OCI-LY3 (cell line): ENCODE measurements at regions not wholly inside any gene's neighbourhood (a gene's known extent, or its start where the extent isn't known, plus 50 kb on each side); places are given as distances from the start of the nearest gene placed in this dataset.

Source experiments
- H2AFZ ChIP-seq: fragments of 200-600, 300-600 bp; shearing (Covaris generic); 2 replicates; pipeline ENCODE4 v1.6.0; 2014; ENCODE audit warnings: antibody characterized with exemption, low read depth, low read length
- H3K27ac ChIP-seq: fragments of 200-600, 300-600 bp; sonication (generic); 2 replicates; pipeline ENCODE4 v1.5.1; 2014; ENCODE audit warnings: mild to moderate bottlenecking, low read length, moderate library complexity, mixed read lengths
- H3K27me3 ChIP-seq: fragments of 200-600, 300-600 bp; sonication (generic); 2 replicates; pipeline ENCODE4 v1.6.1; 2014; ENCODE audit warnings: low read depth, low read length, mixed read lengths
- H3K36me3 ChIP-seq: fragments of 200-600, 300-600 bp; sonication (generic); replicated peaks from 2 replicates; pipeline ENCODE3; 2014; ENCODE audit warnings: low read depth, low read length, mixed read lengths
- H3K4me1 ChIP-seq: fragments of 300-600, 200-600 bp; sonication (generic); 2 replicates; pipeline ENCODE4 v1.6.1; 2014; ENCODE audit warnings: low read length, mixed read lengths
- H3K4me2 ChIP-seq: fragments of 200-600, 300-600 bp; sonication (generic); 2 replicates; pipeline ENCODE4 v1.6.1; 2014; ENCODE audit warnings: low read length, mixed read lengths
- H3K4me3 ChIP-seq: fragments of 300-600, 200-600 bp; sonication (generic); 2 replicates; pipeline ENCODE4 v1.5.1; 2014; ENCODE audit warnings: antibody characterized with exemption, mild to moderate bottlenecking, low read length, moderate library complexity
- H3K79me2 ChIP-seq: fragments of 300-600, 200-600 bp; shearing (Covaris generic); 2 replicates; pipeline ENCODE4 v1.6.1; 2014; ENCODE audit warnings: mild to moderate bottlenecking, low read length, mixed read lengths
- H3K9ac ChIP-seq: fragments of 300-600, 200-600 bp; shearing (Covaris generic); 2 replicates; pipeline ENCODE4 v1.6.0; 2014; ENCODE audit warnings: mild to moderate bottlenecking, low read length, moderate library complexity
- H3K9me3 ChIP-seq: fragments of 200-600, 300-600 bp; shearing (Covaris generic); 2 replicates; pipeline ENCODE4 v1.6.1; 2014; ENCODE audit warnings: low read length, mixed read lengths; ENCODE audit not compliant: insufficient read depth
- H4K20me1 ChIP-seq: fragments of 200-600, 300-600 bp; sonication (generic); 2 replicates; pipeline ENCODE4 v1.6.1; 2016; ENCODE audit warnings: low read length, mixed read lengths; ENCODE audit not compliant: insufficient read depth
- EZH2phosphoT487 ChIP-seq: fragments of 200-600 bp; shearing (Covaris generic); IDR thresholded peaks from 2 replicates; pipeline ENCODE4 v1.6.1; 2018; ENCODE audit warnings: antibody characterized with exemption, mixed run types, low read depth
- TF ChIP-seq, protein P1 (sequence below): fragments of 200-600, 300-600 bp; sonication (generic); IDR thresholded peaks from 2 replicates; pipeline ENCODE4 v1.5.1; 2014; ENCODE audit warnings: antibody characterized with exemption, low read length, low read depth

DNA sequence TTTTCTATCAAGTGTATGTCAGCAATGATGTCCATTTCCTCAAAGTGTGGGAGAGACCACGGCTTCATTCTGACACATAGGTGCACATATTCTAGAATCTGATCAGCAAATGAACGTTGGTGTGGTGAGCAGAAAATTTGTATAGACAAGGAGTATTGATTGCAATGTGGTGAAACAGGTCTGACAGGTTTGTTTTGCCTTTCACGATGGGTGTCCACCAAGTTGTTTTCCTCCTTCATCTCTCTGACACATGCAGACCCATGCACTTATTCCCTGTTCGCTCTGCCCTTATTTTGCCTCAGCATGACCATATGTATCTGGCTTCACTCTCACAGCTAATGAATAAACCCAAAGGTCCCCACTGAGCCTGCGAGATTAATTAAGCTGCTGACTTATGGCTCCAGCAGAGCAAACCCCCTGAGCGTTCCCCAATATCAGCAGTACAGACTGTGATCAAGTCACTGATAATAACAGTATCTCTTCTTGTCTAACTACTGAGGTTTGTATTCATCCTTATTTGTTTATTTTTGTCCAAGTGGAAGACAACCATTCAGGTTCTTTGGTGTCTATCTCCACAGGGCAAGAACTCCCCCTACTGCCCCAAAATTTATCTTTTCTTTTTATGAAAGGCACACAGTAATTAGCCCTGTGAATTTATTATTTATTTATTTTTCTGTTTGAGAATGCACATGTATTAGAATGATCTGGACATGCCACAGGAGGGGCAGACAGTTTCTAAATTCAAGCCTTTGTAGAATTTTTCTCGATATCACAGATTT, 178.3 kb upstream of the HSFY2 start:
- Histone ChIP-seq H3K4me2 (no peak overlapping the region), H3K9me3 (no peaks in the 10 kb centered on the region), H2AFZ (no peak overlapping the region), H3K79me2 (no peaks in the 10 kb centered on the region), H4K20me1 (no peaks in the 10 kb centered on the region), H3K27me3 (no peaks in the 10 kb centered on the region), H3K9ac (no peak overlapping the region), H3K36me3 (no peaks in the 10 kb centered on the region), H3K4me3 (no peak overlapping the region), H3K4me1 (peaks cover 7% of the 10 kb centered on the region; the same call in 1 of the 2 replicates), H3K27ac (no peak overlapping the region)
- TF ChIP-seq, protein P1, sequence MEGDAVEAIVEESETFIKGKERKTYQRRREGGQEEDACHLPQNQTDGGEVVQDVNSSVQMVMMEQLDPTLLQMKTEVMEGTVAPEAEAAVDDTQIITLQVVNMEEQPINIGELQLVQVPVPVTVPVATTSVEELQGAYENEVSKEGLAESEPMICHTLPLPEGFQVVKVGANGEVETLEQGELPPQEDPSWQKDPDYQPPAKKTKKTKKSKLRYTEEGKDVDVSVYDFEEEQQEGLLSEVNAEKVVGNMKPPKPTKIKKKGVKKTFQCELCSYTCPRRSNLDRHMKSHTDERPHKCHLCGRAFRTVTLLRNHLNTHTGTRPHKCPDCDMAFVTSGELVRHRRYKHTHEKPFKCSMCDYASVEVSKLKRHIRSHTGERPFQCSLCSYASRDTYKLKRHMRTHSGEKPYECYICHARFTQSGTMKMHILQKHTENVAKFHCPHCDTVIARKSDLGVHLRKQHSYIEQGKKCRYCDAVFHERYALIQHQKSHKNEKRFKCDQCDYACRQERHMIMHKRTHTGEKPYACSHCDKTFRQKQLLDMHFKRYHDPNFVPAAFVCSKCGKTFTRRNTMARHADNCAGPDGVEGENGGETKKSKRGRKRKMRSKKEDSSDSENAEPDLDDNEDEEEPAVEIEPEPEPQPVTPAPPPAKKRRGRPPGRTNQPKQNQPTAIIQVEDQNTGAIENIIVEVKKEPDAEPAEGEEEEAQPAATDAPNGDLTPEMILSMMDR, result peak; percentile 25; the same call in 1 of the 2 replicates
- TF ChIP-seq EZH2phosphoT487, result no peak

DNA sequence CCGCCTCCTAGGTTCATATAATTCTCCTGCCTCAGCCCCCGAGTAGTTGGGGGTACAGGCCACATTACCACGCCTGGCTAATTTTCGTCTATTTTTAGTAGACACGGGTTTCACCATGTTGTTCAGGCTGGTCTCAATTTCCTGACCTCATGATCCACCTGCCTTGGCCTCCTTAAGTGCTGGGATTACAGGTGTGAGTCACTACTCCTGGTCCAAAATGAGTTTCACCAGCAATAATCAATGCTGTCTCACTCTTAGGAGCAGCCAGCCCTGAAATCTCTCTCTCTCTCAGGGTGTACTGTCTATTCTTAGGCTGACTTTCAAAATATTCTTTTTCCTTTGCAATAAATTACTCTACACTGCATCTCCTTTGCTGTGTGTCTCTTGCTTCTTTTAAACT, 177.5 kb upstream of the HSFY2 start:
- H3K9me3 ChIP-seq, result no peaks in the 10 kb centered on the region
- TF ChIP-seq, protein P1, result no peak
- no peak for TF ChIP-seq EZH2phosphoT487
- H3K27ac ChIP-seq, result no peak overlapping the region

DNA sequence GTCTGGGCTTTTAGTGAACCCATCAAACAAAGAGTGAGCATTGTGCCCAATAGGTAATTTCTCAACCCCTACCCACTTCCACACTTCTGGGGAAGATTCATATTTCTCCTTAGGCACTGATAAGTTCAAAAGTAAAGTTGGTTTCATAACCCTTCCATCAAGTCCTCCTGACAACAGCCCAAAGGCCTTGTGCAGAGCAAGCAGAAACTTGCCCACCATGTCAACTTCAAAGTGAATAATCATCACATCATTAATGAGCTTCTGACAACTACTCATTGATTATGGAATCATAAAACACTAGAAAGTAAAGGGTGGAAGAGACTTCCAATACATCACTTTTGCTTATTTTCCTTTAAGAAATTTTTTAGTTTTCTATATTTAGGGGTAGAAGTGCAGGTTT, 163.3 kb upstream of the HSFY2 start:
- H3K27ac ChIP-seq, result no peak overlapping the region
- H4K20me1 ChIP-seq, result no peaks in the 10 kb centered on the region
- no peak overlapping the region for H2AFZ ChIP-seq
- H3K4me2 ChIP-seq, result no peak overlapping the region
- no peak overlapping the region for H3K4me3 ChIP-seq
- no peaks in the 10 kb centered on the region for H3K27me3 ChIP-seq
- H3K36me3 ChIP-seq, result no peaks in the 10 kb centered on the region
- no peaks in the 10 kb centered on the region for H3K79me2 ChIP-seq
- no peak overlapping the region for H3K9ac ChIP-seq
- H3K9me3 ChIP-seq, result no peaks in the 10 kb centered on the region
- TF ChIP-seq, protein P1, result no peak
- no peak for TF ChIP-seq EZH2phosphoT487
- H3K4me1 ChIP-seq, result no peaks in the 10 kb centered on the region

More for the DNA sequence above, 177.5 kb upstream of the HSFY2 start:
- Histone ChIP-seq H3K79me2 (no peaks in the 10 kb centered on the region), H3K4me1 (peaks cover 7% of the 10 kb centered on the region; the same call in 1 of the 2 replicates), H4K20me1 (no peaks in the 10 kb centered on the region), H3K36me3 (no peaks in the 10 kb centered on the region), H2AFZ (no peak overlapping the region), H3K4me2 (no peak overlapping the region), H3K4me3 (no peak overlapping the region), H3K9ac (no peak overlapping the region), H3K27me3 (no peaks in the 10 kb centered on the region)

DNA sequence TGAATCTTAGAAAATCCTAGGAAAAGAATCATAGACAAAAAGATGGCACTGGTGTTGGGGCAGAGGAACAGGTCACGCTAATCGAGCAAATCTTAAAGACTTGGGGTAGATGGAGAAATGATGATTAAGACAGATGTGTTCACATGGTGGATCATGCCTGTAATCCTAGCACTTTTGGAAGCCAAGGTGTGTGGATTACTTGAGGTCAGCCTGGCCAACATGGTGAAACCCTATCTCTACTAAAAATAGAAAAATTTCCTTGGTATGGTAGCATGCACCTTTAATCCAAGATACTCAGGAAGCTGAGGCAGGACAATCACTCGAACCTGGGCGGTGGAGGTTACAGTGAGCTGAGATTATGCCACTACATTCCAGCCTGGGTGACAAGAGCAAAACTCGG, 145.7 kb upstream of the HSFY2 start:
- TF ChIP-seq, protein P1, result no peak
- TF ChIP-seq EZH2phosphoT487, result no peak
- Histone ChIP-seq H3K27ac (no peak overlapping the region), H3K9ac (no peak overlapping the region), H4K20me1 (no peaks in the 10 kb centered on the region), H3K4me2 (no peak overlapping the region), H3K9me3 (no peaks in the 10 kb centered on the region), H2AFZ (no peak overlapping the region), H3K36me3 (no peaks in the 10 kb centered on the region), H3K27me3 (no peaks in the 10 kb centered on the region), H3K4me1 (no peaks in the 10 kb centered on the region), H3K79me2 (no peaks in the 10 kb centered on the region), H3K4me3 (no peak overlapping the region)
